C4-2B (cell line): ENCODE measurements at regions not wholly inside any gene's neighbourhood (a gene's known extent, or its start where the extent isn't known, plus 50 kb on each side); places are given as distances from the start of the nearest gene placed in this dataset.

Experiments used
- ZFX ChIP-seq: fragments of 450-650 bp; IDR thresholded peaks from 2 replicates; pipeline ENCODE4 v1.6.1; 2017
- TF ChIP-seq, protein P1 (sequence below): fragments of 450-650 bp; conservative IDR thresholded peaks from 2 replicates; pipeline ENCODE4 v1.5.1; 2017; ENCODE audit warnings: mild to moderate bottlenecking

DNA sequence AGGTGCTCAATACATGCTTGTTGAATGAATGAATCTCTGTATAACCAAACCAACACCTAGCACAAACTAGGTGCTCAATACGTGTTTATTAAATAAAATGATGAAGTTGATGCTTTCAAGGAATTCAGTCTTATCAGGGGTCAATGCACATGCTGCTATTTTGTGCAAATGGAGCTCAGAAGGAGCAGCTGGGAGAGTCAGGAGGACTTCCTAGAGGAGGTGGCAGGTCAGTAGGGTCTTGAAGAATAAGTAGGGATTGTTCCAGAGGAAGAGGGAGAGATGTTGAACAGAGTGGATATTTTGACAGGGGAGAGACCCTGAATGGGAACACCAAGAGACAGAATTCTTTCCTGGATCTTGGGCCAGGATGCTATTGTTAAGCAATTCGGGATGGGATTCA is 92.7 kb upstream of the LHX1 start:
- TF ChIP-seq, protein P1, sequence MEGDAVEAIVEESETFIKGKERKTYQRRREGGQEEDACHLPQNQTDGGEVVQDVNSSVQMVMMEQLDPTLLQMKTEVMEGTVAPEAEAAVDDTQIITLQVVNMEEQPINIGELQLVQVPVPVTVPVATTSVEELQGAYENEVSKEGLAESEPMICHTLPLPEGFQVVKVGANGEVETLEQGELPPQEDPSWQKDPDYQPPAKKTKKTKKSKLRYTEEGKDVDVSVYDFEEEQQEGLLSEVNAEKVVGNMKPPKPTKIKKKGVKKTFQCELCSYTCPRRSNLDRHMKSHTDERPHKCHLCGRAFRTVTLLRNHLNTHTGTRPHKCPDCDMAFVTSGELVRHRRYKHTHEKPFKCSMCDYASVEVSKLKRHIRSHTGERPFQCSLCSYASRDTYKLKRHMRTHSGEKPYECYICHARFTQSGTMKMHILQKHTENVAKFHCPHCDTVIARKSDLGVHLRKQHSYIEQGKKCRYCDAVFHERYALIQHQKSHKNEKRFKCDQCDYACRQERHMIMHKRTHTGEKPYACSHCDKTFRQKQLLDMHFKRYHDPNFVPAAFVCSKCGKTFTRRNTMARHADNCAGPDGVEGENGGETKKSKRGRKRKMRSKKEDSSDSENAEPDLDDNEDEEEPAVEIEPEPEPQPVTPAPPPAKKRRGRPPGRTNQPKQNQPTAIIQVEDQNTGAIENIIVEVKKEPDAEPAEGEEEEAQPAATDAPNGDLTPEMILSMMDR: no peak
- TF ChIP-seq ZFX: no peak
